Endothelial cell (in vitro differentiated cells): ENCODE measurements at regions not wholly inside any gene's neighbourhood (a gene's known extent, or its start where the extent isn't known, plus 50 kb on each side); places are given as distances from the start of the nearest gene placed in this dataset.

Experiments used
- DNase-seq: peaks from one replicate; pipeline ENCODE4 v3.0.0; 2021; ENCODE audit warnings: low spot score
- H3K27ac Mint-ChIP-seq: one replicate; pipeline ENCODE4 v1.8.0; 2021; ENCODE audit warnings: mixed read lengths, inconsistent platforms; ENCODE audit not compliant: unreplicated experiment
- H3K27me3 Mint-ChIP-seq: one replicate; pipeline ENCODE4 v1.8.0; 2021; ENCODE audit warnings: mild to moderate bottlenecking, moderate library complexity, mixed read lengths, inconsistent platforms; ENCODE audit not compliant: unreplicated experiment
- H3K36me3 Mint-ChIP-seq: one replicate; pipeline ENCODE4 v1.8.0; 2021; ENCODE audit warnings: mild to moderate bottlenecking, low read depth, mixed read lengths, inconsistent platforms; ENCODE audit not compliant: unreplicated experiment
- H3K4me1 Mint-ChIP-seq: one replicate; pipeline ENCODE4 v1.8.0; 2021; ENCODE audit warnings: mild to moderate bottlenecking, mixed read lengths, inconsistent platforms; ENCODE audit not compliant: unreplicated experiment
- H3K4me3 Mint-ChIP-seq: one replicate; pipeline ENCODE4 v1.8.0; 2021; ENCODE audit warnings: mild to moderate bottlenecking, mixed read lengths, inconsistent platforms; ENCODE audit not compliant: unreplicated experiment
- H3K9me3 Mint-ChIP-seq: one replicate; pipeline ENCODE4 v1.8.0; 2021; ENCODE audit warnings: mixed read lengths, inconsistent platforms; ENCODE audit not compliant: unreplicated experiment
- CTCF ChIP-seq: fragments of 200-600 bp; sonication (generic); IDR thresholded peaks from one replicate; pipeline ENCODE4 v1.5.0; 2021; ENCODE audit warnings: antibody characterized with exemption; ENCODE audit not compliant: unreplicated experiment

- DNase-seq, result peak; percentile 57
- peaks cover 1% of the 10 kb centered on the region for H3K27me3 Mint-ChIP-seq
- H3K9me3 Mint-ChIP-seq, result no peaks in the 10 kb centered on the region
- no peak overlapping the region for H3K27ac Mint-ChIP-seq
- H3K4me1 Mint-ChIP-seq, result peaks cover 19% of the 10 kb centered on the region
- H3K36me3 Mint-ChIP-seq, result peaks cover 4% of the 10 kb centered on the region
- H3K4me3 Mint-ChIP-seq, result peak overlapping the region; percentile 54
- TF ChIP-seq CTCF, result no peak
Observed at GRCh38 chr6:21987501-21987957, 309.3 kb downstream of the PRL start.

- H3K36me3 Mint-ChIP-seq, result peaks cover 14% of the 10 kb centered on the region
- TF ChIP-seq CTCF, result no peak
- DNase-seq, result no peak
- H3K4me3 Mint-ChIP-seq, result no peak overlapping the region
- H3K4me1 Mint-ChIP-seq, result peaks cover 19% of the 10 kb centered on the region
- peaks cover 1% of the 10 kb centered on the region for H3K27me3 Mint-ChIP-seq
- no peak overlapping the region for H3K27ac Mint-ChIP-seq
- H3K9me3 Mint-ChIP-seq, result no peaks in the 10 kb centered on the region
Observed at GRCh38 chr6:21990577-21990976, 306.3 kb downstream of the PRL start.

- no peak for DNase-seq
- Mint-ChIP-seq H3K27me3 (no peaks in the 10 kb centered on the region), H3K27ac (no peak overlapping the region), H3K4me3 (no peak overlapping the region), H3K36me3 (peaks cover 14% of the 10 kb centered on the region), H3K9me3 (no peaks in the 10 kb centered on the region), H3K4me1 (peaks cover 17% of the 10 kb centered on the region)
- TF ChIP-seq CTCF, result no peak
Observed at GRCh38 chr6:21992178-21992967, 304.5 kb downstream of the PRL start.

- no peak for DNase-seq
- H3K4me3 Mint-ChIP-seq, result no peak overlapping the region
- peaks cover 14% of the 10 kb centered on the region for H3K36me3 Mint-ChIP-seq
- no peak for TF ChIP-seq CTCF
- H3K4me1 Mint-ChIP-seq, result peaks cover 21% of the 10 kb centered on the region
- H3K9me3 Mint-ChIP-seq, result no peaks in the 10 kb centered on the region
- H3K27ac Mint-ChIP-seq, result no peak overlapping the region
- no peaks in the 10 kb centered on the region for H3K27me3 Mint-ChIP-seq
Observed at GRCh38 chr6:21993841-21994240, 303.0 kb downstream of the PRL start.

- Mint-ChIP-seq H3K4me1 (peaks cover 28% of the 10 kb centered on the region), H3K27me3 (no peaks in the 10 kb centered on the region), H3K27ac (no peak overlapping the region), H3K4me3 (no peak overlapping the region), H3K36me3 (peaks cover 14% of the 10 kb centered on the region), H3K9me3 (no peaks in the 10 kb centered on the region)
- no peak for TF ChIP-seq CTCF
- no peak for DNase-seq
Observed at GRCh38 chr6:21994821-21995220, 302.0 kb downstream of the PRL start.
